ENCODE measurements at regions not wholly inside any gene's neighbourhood (a gene's known extent, or its start where the extent isn't known, plus 50 kb on each side); places are given as distances from the start of the nearest gene placed in this dataset.
"Not testable (repeated sequence)": the region's sequence is repeated elsewhere in the genome, so short reads cannot be mapped to it uniquely, and the experiment has no call there.

GRCh38 chr2:87089401-87089800 is 67.8 kb upstream of the PLGLB1 start:
- not testable (repeated sequence) for TF ChIP-seq RARB, ZNF70 (CRISPR knock-in tag; IDR thresholded peaks at IDR 0.05)

All from SK-N-SH treated with all-trans-retinoic acid at 6 μM for 48 hours (cell line).